Gastrocnemius medialis (tissue), 4 donors: ENCODE measurements at regions not wholly inside any gene's neighbourhood (a gene's known extent, or its start where the extent isn't known, plus 50 kb on each side); places are given as distances from the start of the nearest gene placed in this dataset.

Source experiments
- ATAC-seq, 2 donors: fragments of 150-250 bp; one replicate each; pipeline ENCODE4 v1.9.1; 2016
- DNase-seq, 2 donors: peaks; one replicate each; pipeline ENCODE4 v3.0.0-alpha.2; 2019
- H3K27ac ChIP-seq, 4 donors: fragments of 200-600 bp; sonication (generic); 1 replicate in 1 of 4; 2 replicates in 3 of 4; pipeline ENCODE4 v1.5.1; 2016 to 2018; ENCODE audit warnings: mild to moderate bottlenecking in 2 of 4, moderate library complexity in 1 of 4
- H3K27me3 ChIP-seq, 3 donors: fragments of 200-600 bp; sonication (generic) in 2 of 3; 1 replicate in 1 of 3; 2 replicates in 2 of 3; pipeline versions ENCODE4 v1.5.1 to v1.6.0; 2016 to 2019; ENCODE audit warnings: mild to moderate bottlenecking in 1 of 3, moderate library complexity in 1 of 3
- H3K36me3 ChIP-seq, 2 donors: fragments of 200-600 bp; sonication (generic) in 1 of 2; one replicate each; pipeline ENCODE4 v1.5.1; 2017 to 2018
- H3K4me1 ChIP-seq, 2 donors: fragments of 200-600 bp; sonication (generic) in 1 of 2; one replicate each; pipeline ENCODE4 v1.5.1; 2016 to 2017; ENCODE audit warnings: mild to moderate bottlenecking in 2 of 2
- H3K4me3 ChIP-seq, 4 donors: fragments of 200-600 bp; sonication (generic) in 3 of 4; 1 replicate in 1 of 4; 2 replicates in 3 of 4; pipeline ENCODE4 v1.5.1; 2016 to 2019; ENCODE audit warnings: mild to moderate bottlenecking in 2 of 4
- H3K9me3 ChIP-seq, 3 donors: fragments of 200-600 bp; sonication (generic) in 2 of 3; 1 replicate in 1 of 3; 2 replicates in 2 of 3; pipeline ENCODE4 v1.5.1; 2016 to 2019
- POLR2A ChIP-seq, 2 donors: fragments of 450-650 bp; IDR thresholded peaks; one replicate each; pipeline ENCODE4 v1.6.1; 2017; ENCODE audit warnings: antibody characterized with exemption in 2 of 2, mild to moderate bottlenecking in 2 of 2, moderate library complexity in 2 of 2
- in situ Hi-C, 4 donors: fragments of 200-750 bp; cut with MboI; loops; one replicate each; pipeline versions ENCODE4 v1.15.0 to v1.8.0; 2017; ENCODE audit warnings: low sequenced_read_pairs in 4 of 4
- intact Hi-C: fragments of 100-400 bp; cut with DNase I; formaldehyde crosslinking; loops from one replicate; pipeline ENCODE4 v1.15.1; 2023; ENCODE audit warnings: low total_unique reads
- TF ChIP-seq, protein P1 (sequence below), 5 experiments: fragments of 450-650 bp in 3 of 5; fragments of 200-600 bp in 2 of 5; sonication (generic) in 2 of 5; IDR thresholded peaks in 4 of 5; conservative IDR thresholded peaks in 1 of 5; 1 replicate in 4 of 5; 2 replicates in 1 of 5; pipeline ENCODE4 v1.5.1; 2016 to 2019; ENCODE audit warnings: antibody characterized with exemption in 5 of 5, mild to moderate bottlenecking in 3 of 5, moderate library complexity in 3 of 5

DNA sequence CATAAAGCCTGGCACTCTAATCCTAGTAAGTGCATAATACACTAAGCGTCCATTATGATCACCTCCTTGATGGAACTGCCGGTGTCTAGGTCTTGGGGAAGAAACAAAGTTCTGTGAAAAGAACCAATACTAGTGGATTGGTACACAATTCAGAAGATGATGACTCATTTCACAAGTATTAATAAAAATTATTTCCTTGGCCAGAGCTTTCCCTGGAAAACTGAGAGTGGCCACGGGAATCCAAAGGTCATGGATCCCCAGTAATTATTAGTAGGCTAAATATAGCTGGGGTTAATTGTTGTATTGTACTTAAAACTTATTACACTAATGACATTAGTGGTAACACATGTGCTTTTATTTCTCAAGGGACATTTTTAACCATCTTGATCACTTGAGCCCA is 808.0 kb upstream of the NR2F2 start:
- DNase-seq (no peak), ATAC-seq (no peak)
- no peak for TF ChIP-seq POLR2A (IDR thresholded peaks at IDR 0.05)
- TF ChIP-seq, protein P1, sequence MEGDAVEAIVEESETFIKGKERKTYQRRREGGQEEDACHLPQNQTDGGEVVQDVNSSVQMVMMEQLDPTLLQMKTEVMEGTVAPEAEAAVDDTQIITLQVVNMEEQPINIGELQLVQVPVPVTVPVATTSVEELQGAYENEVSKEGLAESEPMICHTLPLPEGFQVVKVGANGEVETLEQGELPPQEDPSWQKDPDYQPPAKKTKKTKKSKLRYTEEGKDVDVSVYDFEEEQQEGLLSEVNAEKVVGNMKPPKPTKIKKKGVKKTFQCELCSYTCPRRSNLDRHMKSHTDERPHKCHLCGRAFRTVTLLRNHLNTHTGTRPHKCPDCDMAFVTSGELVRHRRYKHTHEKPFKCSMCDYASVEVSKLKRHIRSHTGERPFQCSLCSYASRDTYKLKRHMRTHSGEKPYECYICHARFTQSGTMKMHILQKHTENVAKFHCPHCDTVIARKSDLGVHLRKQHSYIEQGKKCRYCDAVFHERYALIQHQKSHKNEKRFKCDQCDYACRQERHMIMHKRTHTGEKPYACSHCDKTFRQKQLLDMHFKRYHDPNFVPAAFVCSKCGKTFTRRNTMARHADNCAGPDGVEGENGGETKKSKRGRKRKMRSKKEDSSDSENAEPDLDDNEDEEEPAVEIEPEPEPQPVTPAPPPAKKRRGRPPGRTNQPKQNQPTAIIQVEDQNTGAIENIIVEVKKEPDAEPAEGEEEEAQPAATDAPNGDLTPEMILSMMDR (IDR thresholded peaks at IDR 0.05 in 4 of 5, conservative IDR thresholded peaks at IDR 0.05 in 1 of 5) = no peak
- no peaks in the 10 kb centered on the region for H3K4me1 ChIP-seq
- H3K36me3 ChIP-seq = no peaks in the 10 kb centered on the region
- H3K4me3 ChIP-seq = no peak overlapping the region
- H3K27me3 ChIP-seq = no peaks in the 10 kb centered on the region
- intact Hi-C loops = no loop called here
- no peak overlapping the region for H3K27ac ChIP-seq
- no peaks in the 10 kb centered on the region for H3K9me3 ChIP-seq
- in situ Hi-C loops = no loop called here

- no peak overlapping the region for H3K4me3 ChIP-seq
- no peaks in the 10 kb centered on the region for H3K27me3 ChIP-seq
- H3K9me3 ChIP-seq = no peaks in the 10 kb centered on the region
- TF ChIP-seq, protein P1 (IDR thresholded peaks at IDR 0.05 in 4 of 5, conservative IDR thresholded peaks at IDR 0.05 in 1 of 5) = no peak
- TF ChIP-seq POLR2A (IDR thresholded peaks at IDR 0.05) = no peak
- in situ Hi-C loops (no loop called here), intact Hi-C loops (no loop called here)
- DNase-seq (no peak), ATAC-seq (no peak)
- no peaks in the 10 kb centered on the region for H3K36me3 ChIP-seq
- no peaks in the 10 kb centered on the region for H3K4me1 ChIP-seq
- H3K27ac ChIP-seq = no peak overlapping the region
Measured at GRCh38 chr15:95528920-95529319, 801.6 kb upstream of the NR2F2 start.

- peaks cover 0 to 2% of the 10 kb centered on the region in 2 donors for H3K4me1 ChIP-seq
- H3K27ac ChIP-seq = no peak overlapping the region
- no peaks in the 10 kb centered on the region for H3K36me3 ChIP-seq
- DNase-seq (no peak), ATAC-seq (no peak)
- no peak overlapping the region for H3K4me3 ChIP-seq
- no peak for TF ChIP-seq POLR2A (IDR thresholded peaks at IDR 0.05)
- TF ChIP-seq, protein P1 (IDR thresholded peaks at IDR 0.05 in 4 of 5, conservative IDR thresholded peaks at IDR 0.05 in 1 of 5) = no peak
- no peaks in the 10 kb centered on the region for H3K27me3 ChIP-seq
- intact Hi-C loops = no loop called here
- in situ Hi-C loops = no loop called here
- no peaks in the 10 kb centered on the region for H3K9me3 ChIP-seq
Measured at GRCh38 chr15:95536638-95537037, 793.9 kb upstream of the NR2F2 start.

DNA sequence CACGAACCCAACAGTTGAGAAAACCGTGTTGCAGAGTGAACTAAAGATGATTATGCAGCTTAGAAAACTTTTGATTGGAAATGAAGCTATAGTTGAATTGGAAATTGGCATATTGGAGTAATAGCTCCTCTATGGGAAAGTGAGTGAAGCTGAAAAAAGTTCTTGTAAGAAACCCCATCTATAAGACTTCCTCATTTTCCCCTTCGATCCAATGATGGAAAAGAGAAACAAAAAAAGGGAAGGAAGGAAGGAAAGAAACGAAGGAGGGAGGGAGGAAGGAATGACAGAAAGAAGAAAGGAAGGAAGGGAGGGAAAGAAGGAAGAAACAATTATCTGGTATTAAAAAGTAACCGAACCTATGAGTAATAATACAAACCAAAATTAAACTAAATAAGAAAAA is 791.8 kb upstream of the NR2F2 start:
- DNase-seq = no peak
- TF ChIP-seq POLR2A (IDR thresholded peaks at IDR 0.05) = no peak
- TF ChIP-seq, protein P1 (IDR thresholded peaks at IDR 0.05 in 4 of 5, conservative IDR thresholded peaks at IDR 0.05 in 1 of 5) = no peak
- Histone ChIP-seq H3K27ac (no peak overlapping the region), H3K9me3 (no peaks in the 10 kb centered on the region), H3K27me3 (no peaks in the 10 kb centered on the region), H3K4me1 (peaks cover 0 to 2% of the 10 kb centered on the region in 2 donors), H3K4me3 (no peak overlapping the region), H3K36me3 (no peaks in the 10 kb centered on the region)
- intact Hi-C loops = no loop called here
- ATAC-seq = no peak
- in situ Hi-C loops = no loop called here

GRCh38 chr15:95541301-95541700 is 789.2 kb upstream of the NR2F2 start:
- in situ Hi-C loops (no loop called here), intact Hi-C loops (no loop called here)
- DNase-seq = no peak
- peaks cover 0 to 2% of the 10 kb centered on the region in 2 donors for H3K4me1 ChIP-seq
- H3K27ac ChIP-seq = no peak overlapping the region
- H3K9me3 ChIP-seq = no peaks in the 10 kb centered on the region
- ATAC-seq = no peak
- H3K36me3 ChIP-seq = no peaks in the 10 kb centered on the region
- no peak overlapping the region for H3K4me3 ChIP-seq
- H3K27me3 ChIP-seq = no peaks in the 10 kb centered on the region
- TF ChIP-seq POLR2A (IDR thresholded peaks at IDR 0.05) = no peak
- TF ChIP-seq, protein P1 (IDR thresholded peaks at IDR 0.05 in 4 of 5, conservative IDR thresholded peaks at IDR 0.05 in 1 of 5) = no peak
